Endodermal cell (in vitro differentiated cells): ENCODE measurements at regions not wholly inside any gene's neighbourhood (a gene's known extent, or its start where the extent isn't known, plus 50 kb on each side); places are given as distances from the start of the nearest gene placed in this dataset.

ENCODE experiments used
- DNase-seq: peaks from one replicate; pipeline ENCODE4 v3.0.0-alpha.2; 2017
- H3K27ac ChIP-seq: 2 replicates; pipeline ENCODE4 v1.5.1; 2013; ENCODE audit warnings: mild to moderate bottlenecking, low read depth, low read length, moderate library complexity
- H3K27me3 ChIP-seq: 2 replicates; pipeline ENCODE4 v1.6.1; 2013; ENCODE audit warnings: mild to moderate bottlenecking, low read length, moderate library complexity; ENCODE audit not compliant: insufficient read depth, control insufficient read depth, poor library complexity, severe bottlenecking
- H3K36me3 ChIP-seq: 2 replicates; pipeline ENCODE4 v1.7.0; 2013; ENCODE audit warnings: mild to moderate bottlenecking, low read length, moderate library complexity; ENCODE audit not compliant: control insufficient read depth, insufficient read depth
- H3K4me1 ChIP-seq: one replicate; pipeline ENCODE4 v1.7.0; 2013; ENCODE audit warnings: low read length; ENCODE audit not compliant: control insufficient read depth, insufficient read depth
- H3K4me3 ChIP-seq: 2 replicates; pipeline ENCODE4 v1.5.1; 2013; ENCODE audit warnings: mild to moderate bottlenecking, low read length, moderate library complexity
- H3K9ac ChIP-seq: 2 replicates; pipeline ENCODE4 v1.6.1; 2013; ENCODE audit warnings: mild to moderate bottlenecking, low read length, moderate library complexity; ENCODE audit not compliant: poor library complexity, severe bottlenecking; ENCODE audit errors: extremely low read depth
- H3K9me3 ChIP-seq: 2 replicates; pipeline ENCODE4 v1.6.1; 2013; ENCODE audit warnings: mild to moderate bottlenecking, low read length, moderate library complexity; ENCODE audit not compliant: control insufficient read depth
- H3K27ac Mint-ChIP-seq: 2 replicates; pipeline ENCODE4 v1.8.0; 2020; ENCODE audit warnings: mixed read lengths
- H3K27me3 Mint-ChIP-seq: 2 replicates; pipeline ENCODE4 v1.8.0; 2021; ENCODE audit warnings: mild to moderate bottlenecking, mixed read lengths; ENCODE audit not compliant: insufficient read depth
- H3K36me3 Mint-ChIP-seq: 2 replicates; pipeline ENCODE4 v1.8.0; 2020; ENCODE audit warnings: low read depth, mixed read lengths
- H3K4me1 Mint-ChIP-seq: 2 replicates; pipeline ENCODE4 v1.8.0; 2020; ENCODE audit warnings: mixed read lengths
- H3K4me3 Mint-ChIP-seq: 2 replicates; pipeline ENCODE4 v1.8.0; 2020; ENCODE audit warnings: mild to moderate bottlenecking, moderate library complexity, mixed read lengths
- H3K9me3 Mint-ChIP-seq: 2 replicates; pipeline ENCODE4 v1.8.0; 2020; ENCODE audit warnings: mild to moderate bottlenecking, mixed read lengths
- CTCF ChIP-seq: fragments of 200-600 bp; sonication (generic); conservative IDR thresholded peaks from 2 replicates; pipeline ENCODE4 v1.5.0; 2021; ENCODE audit warnings: antibody characterized with exemption, mild to moderate bottlenecking
- WGBS, 2 experiments: methylation state at CpG; one replicate each; pipeline versions ENCODE4 v1.1.5 to v1.1.7; 2013; ENCODE audit warnings: missing lambda C conversion rate in 2 of 2, mixed read lengths in 1 of 2; ENCODE audit not compliant: insufficient coverage in 1 of 2, insufficient read length in 1 of 2; 5-methylcytosine and 5-hydroxymethylcytosine counted together

GRCh38 chr22:25448435-25449051 lies 115.9 kb upstream of the GRK3 start:
- peak overlapping the region; percentile 89 for H3K4me3 ChIP-seq
- Mint-ChIP-seq H3K4me1 (peaks cover 21% of the 10 kb centered on the region), H3K4me3 (peak overlapping the region; percentile 95), H3K27me3 (no peaks in the 10 kb centered on the region), H3K36me3 (peaks cover 4% of the 10 kb centered on the region), H3K27ac (peak overlapping the region; percentile 96), H3K9me3 (no peaks in the 10 kb centered on the region)
- H3K27ac ChIP-seq: no peak overlapping the region
- H3K9ac ChIP-seq: peak overlapping the region; percentile 64
- WGBS, 2 experiments: 0 to 4% methylated on average over 3 to 16 of the region's 16 CpGs
- H3K4me1 ChIP-seq: no peaks in the 10 kb centered on the region
- DNase-seq: peak; percentile 51
- no peaks in the 10 kb centered on the region for H3K9me3 ChIP-seq
- TF ChIP-seq CTCF: no peak
- peaks cover under 1% of the 10 kb centered on the region for H3K36me3 ChIP-seq
- no peaks in the 10 kb centered on the region for H3K27me3 ChIP-seq

- Mint-ChIP-seq H3K27ac (no peak overlapping the region), H3K27me3 (no peaks in the 10 kb centered on the region), H3K9me3 (no peaks in the 10 kb centered on the region), H3K4me1 (peaks cover 21% of the 10 kb centered on the region), H3K4me3 (peak overlapping the region; percentile 95), H3K36me3 (peaks cover 13% of the 10 kb centered on the region)
- DNase-seq: no peak
- H3K4me1 ChIP-seq: no peaks in the 10 kb centered on the region
- H3K9ac ChIP-seq: no peak overlapping the region
- H3K27me3 ChIP-seq: no peaks in the 10 kb centered on the region
- H3K27ac ChIP-seq: no peak overlapping the region
- no peaks in the 10 kb centered on the region for H3K9me3 ChIP-seq
- H3K4me3 ChIP-seq: peak overlapping the region; percentile 89
- no peak for TF ChIP-seq CTCF
- H3K36me3 ChIP-seq: peaks cover 7% of the 10 kb centered on the region
- WGBS, 2 experiments: 95 to 100% methylated on average over 1 to 7 of the region's 9 CpGs
Observed at GRCh38 chr22:25449781-25450317, 114.6 kb upstream of the GRK3 start.

GRCh38 chr22:25451480-25452114 lies 112.9 kb upstream of the GRK3 start:
- no peak for DNase-seq
- Mint-ChIP-seq H3K9me3 (no peaks in the 10 kb centered on the region), H3K36me3 (peaks cover 24% of the 10 kb centered on the region), H3K27ac (peak overlapping the region; percentile 8), H3K27me3 (no peaks in the 10 kb centered on the region), H3K4me1 (peaks cover 21% of the 10 kb centered on the region), H3K4me3 (no peak overlapping the region)
- Histone ChIP-seq H3K9me3 (no peaks in the 10 kb centered on the region), H3K27me3 (no peaks in the 10 kb centered on the region), H3K4me3 (no peak overlapping the region), H3K9ac (no peak overlapping the region), H3K4me1 (no peaks in the 10 kb centered on the region), H3K36me3 (peaks cover 7% of the 10 kb centered on the region), H3K27ac (no peak overlapping the region)
- no peak for TF ChIP-seq CTCF
- WGBS, 2 experiments: 100% methylated on average over 1 of the region's 2 CpGs; no CpG with 5 or more reads in 1 of the 2 experiments
